ENCODE measurements at regions not wholly inside any gene's neighbourhood (a gene's known extent, or its start where the extent isn't known, plus 50 kb on each side); places are given as distances from the start of the nearest gene placed in this dataset.

GRCh38 chr1:117812869-117813511, 116.4 kb downstream of the GDAP2 start:
- DNase-seq = no peak

Data from stimulated activated CD8-positive, alpha-beta memory T cell treated with anti-CD3 and anti-CD28 coated beads, Interleukin-4, amount 100 ng/mL, for 48 hours (primary cell).